Esophagus muscularis mucosa (tissue), 3 donors: ENCODE measurements at regions not wholly inside any gene's neighbourhood (a gene's known extent, or its start where the extent isn't known, plus 50 kb on each side); places are given as distances from the start of the nearest gene placed in this dataset.

Experiments used
- CTCF ChIP-seq, 3 experiments: fragments of 200-600 bp in 2 of 3; fragments of 450-650 bp in 1 of 3; sonication (generic) in 2 of 3; IDR thresholded peaks; one replicate each; pipeline ENCODE4 v1.5.1; 2017 to 2019; ENCODE audit warnings: antibody characterized with exemption in 3 of 3, mild to moderate bottlenecking in 2 of 3, moderate library complexity in 1 of 3
- POLR2A ChIP-seq: fragments of 450-650 bp; IDR thresholded peaks from one replicate; pipeline ENCODE4 v1.6.1; 2017; ENCODE audit warnings: antibody characterized with exemption, moderate library complexity, mild to moderate bottlenecking, low read depth
- POLR2AphosphoS5 ChIP-seq, 2 donors: sonication (generic); formaldehyde crosslinking; IDR thresholded peaks; one replicate each; pipeline ENCODE4 v1.6.1; 2017; ENCODE audit warnings: antibody characterized with exemption in 2 of 2

- no peak for TF ChIP-seq POLR2A
- TF ChIP-seq CTCF (IDR thresholded peaks at IDR 0.05) = no peak
- TF ChIP-seq POLR2AphosphoS5 (IDR thresholded peaks at IDR 0.05) = no peak
Observed at GRCh38 chr1:112144733-112145426, 155.4 kb upstream of the KCND3 start.
